Suprapubic skin (tissue), 4 donors: ENCODE measurements at regions not wholly inside any gene's neighbourhood (a gene's known extent, or its start where the extent isn't known, plus 50 kb on each side); places are given as distances from the start of the nearest gene placed in this dataset.

Source experiments
- EP300 ChIP-seq: sonication (generic); formaldehyde crosslinking; IDR thresholded peaks from one replicate; pipeline ENCODE4 v1.6.1; 2017; ENCODE audit warnings: antibody characterized with exemption
- POLR2A ChIP-seq, 2 donors: fragments of 450-650 bp; IDR thresholded peaks; one replicate each; pipeline ENCODE4 v1.6.1; 2017; ENCODE audit warnings: antibody characterized with exemption in 2 of 2, mild to moderate bottlenecking in 2 of 2, moderate library complexity in 2 of 2
- POLR2AphosphoS5 ChIP-seq, 3 donors: sonication (generic); formaldehyde crosslinking; IDR thresholded peaks; one replicate each; pipeline ENCODE4 v1.6.1; 2017; ENCODE audit warnings: antibody characterized with exemption in 3 of 3
- TF ChIP-seq, protein P1 (sequence below), 2 donors: fragments of 200-600 bp in 1 of 2; fragments of 450-650 bp in 1 of 2; sonication (generic) in 1 of 2; IDR thresholded peaks; one replicate each; pipeline ENCODE4 v1.5.1; 2016 to 2019; ENCODE audit warnings: antibody characterized with exemption in 2 of 2, mild to moderate bottlenecking in 1 of 2, moderate library complexity in 1 of 2

DNA sequence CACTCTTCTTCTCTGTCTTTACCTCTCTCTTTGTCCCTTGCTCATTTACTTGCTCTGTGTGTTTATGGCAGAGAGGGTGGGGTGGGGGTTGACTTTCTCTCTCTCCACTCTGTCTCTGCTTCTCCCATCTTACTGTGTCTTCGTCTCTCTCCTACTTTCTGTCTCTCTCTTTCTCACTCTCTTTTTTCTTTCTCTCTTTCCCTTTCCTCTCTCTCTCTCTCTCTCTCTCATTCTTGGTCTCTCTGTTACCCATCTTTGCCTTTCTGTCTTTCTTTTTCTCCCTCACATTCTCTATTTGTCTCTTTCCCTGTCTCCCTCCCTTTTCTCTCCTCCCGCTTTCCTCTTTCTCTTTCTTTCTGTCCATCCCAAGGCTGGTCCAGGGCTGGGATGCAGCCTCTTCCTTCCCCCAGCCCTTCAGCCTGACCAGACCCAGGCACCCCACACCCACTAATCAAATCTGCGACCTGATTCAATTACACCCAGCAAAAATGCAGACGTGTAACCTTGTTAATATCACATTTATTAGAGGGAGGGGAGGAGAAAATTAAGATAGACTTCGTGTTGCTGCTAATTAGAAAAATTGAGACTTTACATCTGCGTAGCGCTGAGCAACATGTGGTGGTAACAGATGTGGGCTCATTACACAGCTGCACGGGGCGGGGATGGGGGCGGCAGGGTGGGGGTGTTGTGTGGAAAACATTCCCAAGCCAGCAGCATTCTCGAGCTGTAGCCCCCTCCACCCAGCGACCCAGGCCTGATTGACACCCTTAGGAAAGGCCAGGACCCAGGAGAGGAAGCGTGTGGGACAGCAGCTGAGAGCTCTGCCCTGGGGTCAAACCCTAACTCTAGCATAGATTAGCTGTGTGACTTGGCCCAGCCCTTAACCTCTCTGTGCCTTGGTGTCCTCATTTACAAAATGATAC lies 124.9 kb upstream of the MAFB start:
- TF ChIP-seq, protein P1, sequence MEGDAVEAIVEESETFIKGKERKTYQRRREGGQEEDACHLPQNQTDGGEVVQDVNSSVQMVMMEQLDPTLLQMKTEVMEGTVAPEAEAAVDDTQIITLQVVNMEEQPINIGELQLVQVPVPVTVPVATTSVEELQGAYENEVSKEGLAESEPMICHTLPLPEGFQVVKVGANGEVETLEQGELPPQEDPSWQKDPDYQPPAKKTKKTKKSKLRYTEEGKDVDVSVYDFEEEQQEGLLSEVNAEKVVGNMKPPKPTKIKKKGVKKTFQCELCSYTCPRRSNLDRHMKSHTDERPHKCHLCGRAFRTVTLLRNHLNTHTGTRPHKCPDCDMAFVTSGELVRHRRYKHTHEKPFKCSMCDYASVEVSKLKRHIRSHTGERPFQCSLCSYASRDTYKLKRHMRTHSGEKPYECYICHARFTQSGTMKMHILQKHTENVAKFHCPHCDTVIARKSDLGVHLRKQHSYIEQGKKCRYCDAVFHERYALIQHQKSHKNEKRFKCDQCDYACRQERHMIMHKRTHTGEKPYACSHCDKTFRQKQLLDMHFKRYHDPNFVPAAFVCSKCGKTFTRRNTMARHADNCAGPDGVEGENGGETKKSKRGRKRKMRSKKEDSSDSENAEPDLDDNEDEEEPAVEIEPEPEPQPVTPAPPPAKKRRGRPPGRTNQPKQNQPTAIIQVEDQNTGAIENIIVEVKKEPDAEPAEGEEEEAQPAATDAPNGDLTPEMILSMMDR (IDR thresholded peaks at IDR 0.05), result no peak
- TF ChIP-seq POLR2AphosphoS5 (IDR thresholded peaks at IDR 0.05) (no peak), EP300 (no peak), POLR2A (IDR thresholded peaks at IDR 0.05) (no peak)
